M059J (cell line): ENCODE measurements at regions not wholly inside any gene's neighbourhood (a gene's known extent, or its start where the extent isn't known, plus 50 kb on each side); places are given as distances from the start of the nearest gene placed in this dataset.

ENCODE experiments used
- DNase-seq: peaks from one replicate; pipeline ENCODE4 v3.0.0-alpha.2; 2012; ENCODE audit warnings: low read depth

GRCh38 chr6:12509060-12509459 lies 207.5 kb upstream of the PHACTR1 start:
- DNase-seq = no peak

GRCh38 chr6:12516070-12516469 lies 200.5 kb upstream of the PHACTR1 start:
- peak; percentile 30 for DNase-seq

GRCh38 chr6:12522347-12522746 lies 194.2 kb upstream of the PHACTR1 start:
- peak; percentile 90 for DNase-seq

GRCh38 chr6:12523726-12524125 lies 192.8 kb upstream of the PHACTR1 start:
- no peak for DNase-seq

- DNase-seq = no peak
Measured at GRCh38 chr6:12525276-12525675, 191.3 kb upstream of the PHACTR1 start.

GRCh38 chr6:12527339-12527738 lies 189.2 kb upstream of the PHACTR1 start:
- peak; percentile 76 for DNase-seq

GRCh38 chr6:12528136-12528535 lies 188.4 kb upstream of the PHACTR1 start:
- DNase-seq = peak; percentile 16

GRCh38 chr6:12528581-12529363 lies 187.8 kb upstream of the PHACTR1 start:
- peak; percentile 38 for DNase-seq

GRCh38 chr6:12529364-12530019 lies 187.1 kb upstream of the PHACTR1 start:
- peak; percentile 73 for DNase-seq

- DNase-seq = no peak
Measured at GRCh38 chr6:12530345-12530744, 186.2 kb upstream of the PHACTR1 start.

- no peak for DNase-seq
Measured at GRCh38 chr6:12533586-12533985, 183.0 kb upstream of the PHACTR1 start.

GRCh38 chr6:12534069-12534853 lies 182.3 kb upstream of the PHACTR1 start:
- DNase-seq = peak; percentile 19

GRCh38 chr6:12535586-12536314 lies 180.8 kb upstream of the PHACTR1 start:
- DNase-seq = no peak

GRCh38 chr6:12536416-12536815 lies 180.2 kb upstream of the PHACTR1 start:
- no peak for DNase-seq

GRCh38 chr6:12537389-12537788 lies 179.2 kb upstream of the PHACTR1 start:
- peak; percentile 22 for DNase-seq

GRCh38 chr6:12538881-12539357 lies 177.6 kb upstream of the PHACTR1 start:
- DNase-seq = peak; percentile 100

GRCh38 chr6:12542319-12543115 lies 174.1 kb upstream of the PHACTR1 start:
- peak; percentile 53 for DNase-seq

- DNase-seq = peak; percentile 43
Measured at GRCh38 chr6:12543953-12544352, 172.6 kb upstream of the PHACTR1 start.

- DNase-seq = no peak
Measured at GRCh38 chr6:12544821-12545565, 171.6 kb upstream of the PHACTR1 start.
